BJ (cell line): ENCODE measurements at regions not wholly inside any gene's neighbourhood (a gene's known extent, or its start where the extent isn't known, plus 50 kb on each side); places are given as distances from the start of the nearest gene placed in this dataset.

Source experiments
- CTCF ChIA-PET: fragments of 350-600 bp; formaldehyde crosslinking; extraction: SDS; loops from one replicate; lab custom pipeline; 2021; ENCODE audit warnings: antibody characterized with exemption, inconsistent platforms; lab: Yijun Ruan, JAX
- POLR2A ChIA-PET: fragments of 300-600 bp; sonication (Branson Sonifier 250); formaldehyde crosslinking; extraction: SDS; loops from one replicate; lab custom pipeline; 2021; ENCODE audit warnings: antibody characterized with exemption; lab: Charles Lee
- DNase-seq: peaks from one replicate; pipeline ENCODE4 v3.0.0-alpha.2; 2011; ENCODE audit warnings: low read depth
- H3K27me3 ChIP-seq: 2 replicates; pipeline ENCODE4 v1.6.0; 2011; ENCODE audit warnings: low read length; ENCODE audit not compliant: control insufficient read depth, insufficient read depth
- H3K36me3 ChIP-seq: 2 replicates; pipeline ENCODE4 v1.5.1; 2011; ENCODE audit warnings: low read length; ENCODE audit not compliant: control insufficient read depth, insufficient read depth
- H3K4me3 ChIP-seq: 2 replicates; pipeline ENCODE4 v1.5.1; 2011; ENCODE audit warnings: low read depth, mild to moderate bottlenecking, control low read depth, low read length
- TF ChIP-seq, protein P1 (sequence below): IDR thresholded peaks from 2 replicates; pipeline ENCODE4 v1.5.1; 2011; ENCODE audit warnings: low read depth, mild to moderate bottlenecking, control low read depth, inconsistent platforms, low read length, moderate library complexity; ENCODE audit not compliant: insufficient read depth

- CTCF ChIA-PET, result no interaction called here
- DNase-seq, result no peak
Observed at GRCh38 chr5:23025629-23026233, 172.6 kb upstream of the CDH12 start.

DNA sequence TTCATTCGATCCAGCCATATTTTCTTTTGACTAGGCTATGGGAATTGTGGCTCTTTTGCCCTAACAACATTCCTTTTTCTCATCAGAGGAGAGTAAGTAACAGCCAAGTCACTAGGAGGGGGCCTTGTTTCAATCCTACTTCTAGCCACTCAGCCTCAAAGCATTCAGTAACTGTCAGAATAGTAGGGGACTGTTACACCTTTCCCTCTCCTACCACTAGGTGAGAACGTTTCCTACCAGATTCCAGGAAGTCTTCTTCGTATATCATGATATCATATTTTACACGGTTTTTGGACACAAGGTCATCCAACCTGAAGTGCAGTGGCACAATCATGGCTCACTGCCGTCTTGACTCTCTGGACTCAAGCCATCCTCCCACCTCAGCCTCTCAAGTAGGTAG, 171.3 kb upstream of the CDH12 start:
- no peak for DNase-seq

More at GRCh38 chr5:23025629-23026233, 172.6 kb upstream of the CDH12 start:
- Histone ChIP-seq H3K36me3 (no peaks in the 10 kb centered on the region), H3K4me3 (no peak overlapping the region), H3K27me3 (no peaks in the 10 kb centered on the region)
- TF ChIP-seq, protein P1, sequence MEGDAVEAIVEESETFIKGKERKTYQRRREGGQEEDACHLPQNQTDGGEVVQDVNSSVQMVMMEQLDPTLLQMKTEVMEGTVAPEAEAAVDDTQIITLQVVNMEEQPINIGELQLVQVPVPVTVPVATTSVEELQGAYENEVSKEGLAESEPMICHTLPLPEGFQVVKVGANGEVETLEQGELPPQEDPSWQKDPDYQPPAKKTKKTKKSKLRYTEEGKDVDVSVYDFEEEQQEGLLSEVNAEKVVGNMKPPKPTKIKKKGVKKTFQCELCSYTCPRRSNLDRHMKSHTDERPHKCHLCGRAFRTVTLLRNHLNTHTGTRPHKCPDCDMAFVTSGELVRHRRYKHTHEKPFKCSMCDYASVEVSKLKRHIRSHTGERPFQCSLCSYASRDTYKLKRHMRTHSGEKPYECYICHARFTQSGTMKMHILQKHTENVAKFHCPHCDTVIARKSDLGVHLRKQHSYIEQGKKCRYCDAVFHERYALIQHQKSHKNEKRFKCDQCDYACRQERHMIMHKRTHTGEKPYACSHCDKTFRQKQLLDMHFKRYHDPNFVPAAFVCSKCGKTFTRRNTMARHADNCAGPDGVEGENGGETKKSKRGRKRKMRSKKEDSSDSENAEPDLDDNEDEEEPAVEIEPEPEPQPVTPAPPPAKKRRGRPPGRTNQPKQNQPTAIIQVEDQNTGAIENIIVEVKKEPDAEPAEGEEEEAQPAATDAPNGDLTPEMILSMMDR, result no peak
- POLR2A ChIA-PET, result no interaction called here

DNA sequence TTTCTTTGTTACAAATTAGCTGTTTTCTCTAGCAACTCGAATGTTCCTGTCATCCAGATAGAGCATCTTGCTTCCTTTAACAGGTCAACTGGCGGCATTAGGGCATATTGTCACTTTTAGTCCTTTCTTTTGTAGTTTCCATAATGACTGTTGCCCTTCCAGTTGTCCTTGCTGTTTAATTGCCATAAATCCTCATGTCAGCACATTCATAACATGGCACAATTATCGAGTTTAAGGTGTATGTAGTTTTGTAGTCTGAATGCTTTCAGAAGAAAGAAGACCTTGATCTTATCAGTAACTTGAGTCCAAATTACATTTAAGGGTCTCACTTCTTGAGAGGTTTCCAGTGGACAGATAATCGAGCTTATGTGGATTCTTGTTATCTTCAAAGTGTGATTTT, 161.7 kb upstream of the CDH12 start:
- TF ChIP-seq, protein P1, result no peak
- Histone ChIP-seq H3K36me3 (no peaks in the 10 kb centered on the region), H3K27me3 (no peaks in the 10 kb centered on the region), H3K4me3 (no peak overlapping the region)
- DNase-seq, result no peak
- ChIA-PET POLR2A (no interaction called here), CTCF (no interaction called here)

More for the DNA sequence above, 171.3 kb upstream of the CDH12 start:
- TF ChIP-seq, protein P1, result no peak
- POLR2A ChIA-PET, result no interaction called here
- Histone ChIP-seq H3K4me3 (no peak overlapping the region), H3K27me3 (no peaks in the 10 kb centered on the region), H3K36me3 (no peaks in the 10 kb centered on the region)
- CTCF ChIA-PET, result no interaction called here

DNA sequence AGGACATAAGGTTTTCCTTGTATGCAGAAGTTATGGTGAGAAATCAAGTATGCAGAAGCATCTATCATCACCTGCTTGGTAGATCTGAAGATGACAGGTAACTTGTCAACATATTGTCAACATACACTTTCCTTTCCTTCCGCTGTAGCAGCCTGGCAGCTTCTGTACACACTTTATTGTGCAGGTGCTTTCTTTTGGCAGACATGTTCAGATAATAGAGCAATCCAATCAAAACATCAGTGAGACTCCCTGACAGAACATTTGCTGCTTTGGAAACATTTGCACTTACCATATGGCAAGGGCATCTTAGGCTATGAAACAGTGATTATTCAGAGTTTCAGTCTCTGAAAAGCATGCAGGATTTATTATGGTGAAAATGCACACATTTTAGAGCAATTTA, 161.1 kb upstream of the CDH12 start:
- H3K27me3 ChIP-seq, result no peaks in the 10 kb centered on the region
- no peak for DNase-seq
- TF ChIP-seq, protein P1, result no peak
- no peak overlapping the region for H3K4me3 ChIP-seq
- CTCF ChIA-PET, result no interaction called here
- no peaks in the 10 kb centered on the region for H3K36me3 ChIP-seq
- POLR2A ChIA-PET, result no interaction called here

DNA sequence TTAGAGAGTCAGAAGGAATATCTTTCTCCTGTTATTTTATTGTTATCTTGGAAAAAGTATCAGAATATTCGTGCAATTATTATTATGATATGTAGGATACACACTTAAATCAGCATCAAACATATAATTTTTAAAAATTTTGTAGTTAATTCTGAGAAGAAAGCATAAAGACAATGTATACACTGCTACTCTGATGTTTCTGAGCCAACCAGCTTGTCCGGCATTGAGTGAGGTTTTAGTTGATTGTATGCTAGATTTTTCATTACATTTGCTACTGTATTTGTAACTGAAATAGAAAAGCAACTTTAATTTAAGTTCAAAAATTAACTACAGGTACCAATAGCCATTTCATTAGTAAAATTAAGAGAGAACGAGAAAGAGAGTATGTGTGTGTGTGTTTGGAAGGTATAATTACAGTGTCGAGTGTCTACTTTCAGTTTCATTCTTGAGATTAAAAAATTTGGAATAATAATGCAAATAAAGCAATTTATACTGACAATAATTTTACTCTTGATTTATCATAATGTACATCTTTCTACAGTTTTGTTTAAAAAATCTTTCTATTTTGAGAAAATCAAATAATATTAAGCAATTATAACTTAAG, 160.4 kb upstream of the CDH12 start:
- POLR2A ChIA-PET, result no interaction called here
- Histone ChIP-seq H3K27me3 (no peaks in the 10 kb centered on the region), H3K36me3 (no peaks in the 10 kb centered on the region), H3K4me3 (no peak overlapping the region)
- DNase-seq, result no peak
- TF ChIP-seq, protein P1, result no peak
- CTCF ChIA-PET, result no interaction called here
